ENCODE measurements at regions not wholly inside any gene's neighbourhood (a gene's known extent, or its start where the extent isn't known, plus 50 kb on each side); places are given as distances from the start of the nearest gene placed in this dataset.
"Not testable (repeated sequence)": the region's sequence is repeated elsewhere in the genome, so short reads cannot be mapped to it uniquely, and the experiment has no call there.

DNA sequence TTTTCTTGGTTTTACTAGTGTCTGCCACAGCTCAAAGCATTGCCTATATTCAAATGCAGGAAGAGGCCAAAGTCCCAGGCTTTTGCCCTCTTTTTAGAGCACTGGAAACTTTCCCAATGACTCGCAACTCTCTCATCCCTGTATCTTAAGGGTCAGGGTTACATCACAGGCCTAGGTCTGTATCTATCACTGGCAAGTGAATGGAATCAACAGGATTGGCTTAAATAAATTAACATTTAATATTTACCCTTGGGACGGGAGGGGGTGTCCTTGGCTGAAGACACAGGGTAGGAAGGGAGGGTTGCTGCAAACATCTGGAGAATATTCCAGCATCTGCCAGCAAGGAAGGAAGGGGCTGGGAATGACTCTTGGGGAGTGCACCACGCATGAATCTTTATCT, 242.6 kb downstream of the SLC4A3 start:
- no peak overlapping the region for H3K9ac ChIP-seq
- H3K27me3 ChIP-seq (replicated peaks; ENCODE audit: insufficient read depth): no peaks in the 10 kb centered on the region; the same call in none of the 2 replicates
- H3K79me2 ChIP-seq (ENCODE audit: insufficient read depth): no peaks in the 10 kb centered on the region
- no peak overlapping the region for H2AFZ ChIP-seq
- no peak overlapping the region for H3K4me2 ChIP-seq (ENCODE audit: unreplicated experiment)
- DNase-seq: peak; percentile 6
- no peaks in the 10 kb centered on the region for H3K9me3 ChIP-seq (ENCODE audit: low read depth)
- no peaks in the 10 kb centered on the region for H3K9me2 ChIP-seq (ENCODE audit: insufficient read depth)
- no peak overlapping the region for H3K27ac ChIP-seq
- H3F3A ChIP-seq (ENCODE audit: insufficient read depth): no peaks in the 10 kb centered on the region
- 12 to 13% methylated on average over 3 of the region's 3 CpGs for WGBS, 2 experiments (ENCODE audit: low coverage in 1 of 2, low lambda C conversion rate in 2 of 2, missing lambda C conversion rate in 2 of 2)
- no peaks in the 10 kb centered on the region for H3K4me1 ChIP-seq (ENCODE audit: insufficient read depth)
- TF ChIP-seq EZH2 (IDR thresholded peaks at IDR 0.05; ENCODE audit: insufficient read depth, poor library complexity, severe bottlenecking) (no peak), EZH2phosphoT487 (IDR thresholded peaks at IDR 0.05; ENCODE audit: insufficient read depth, low read depth) (no peak)
- H4K20me1 ChIP-seq (ENCODE audit: insufficient read depth): no peaks in the 10 kb centered on the region
- in situ Hi-C loops (cut with MboI): no loop called here
- no peak overlapping the region for H3K4me3 ChIP-seq
- no peaks in the 10 kb centered on the region for H3K36me3 ChIP-seq (ENCODE audit: low read depth)

DNA sequence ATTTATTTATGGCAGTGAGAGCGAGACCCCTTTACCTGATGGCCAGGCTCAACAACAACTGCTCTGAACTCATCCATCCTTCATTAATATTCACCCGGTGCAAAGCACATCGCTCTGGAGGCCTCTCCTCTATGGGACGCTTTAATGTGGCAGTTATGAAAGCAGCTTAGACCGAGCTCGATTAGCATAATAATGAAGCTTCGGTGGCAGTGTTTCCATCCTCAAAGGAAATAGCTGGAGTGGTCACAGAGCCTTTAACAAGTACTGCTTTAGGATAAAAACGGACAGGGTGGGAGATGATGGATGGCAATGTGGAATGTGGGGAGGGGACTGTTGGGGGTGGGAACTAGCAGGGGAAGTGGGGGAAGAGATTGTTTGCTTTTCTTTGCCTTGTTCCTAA, 243.9 kb downstream of the SLC4A3 start:
- no peak overlapping the region for H3K4me2 ChIP-seq (ENCODE audit: unreplicated experiment)
- H3K9me3 ChIP-seq (ENCODE audit: low read depth): no peaks in the 10 kb centered on the region
- no peaks in the 10 kb centered on the region for H3F3A ChIP-seq (ENCODE audit: insufficient read depth)
- no peak overlapping the region for H3K27ac ChIP-seq
- 67% methylated on average over 8 of the region's 8 CpGs for WGBS, 2 experiments (ENCODE audit: low coverage in 1 of 2, low lambda C conversion rate in 2 of 2, missing lambda C conversion rate in 2 of 2)
- no peaks in the 10 kb centered on the region for H3K79me2 ChIP-seq (ENCODE audit: insufficient read depth)
- no peak for TF ChIP-seq EZH2 (IDR thresholded peaks at IDR 0.05; ENCODE audit: insufficient read depth, poor library complexity, severe bottlenecking)
- no peak for TF ChIP-seq EZH2phosphoT487 (IDR thresholded peaks at IDR 0.05; ENCODE audit: insufficient read depth, low read depth)
- H3K9ac ChIP-seq: no peak overlapping the region
- no peaks in the 10 kb centered on the region for H3K4me1 ChIP-seq (ENCODE audit: insufficient read depth)
- no peaks in the 10 kb centered on the region for H3K36me3 ChIP-seq (ENCODE audit: low read depth)
- no peak overlapping the region for H2AFZ ChIP-seq
- H4K20me1 ChIP-seq (ENCODE audit: insufficient read depth): no peaks in the 10 kb centered on the region
- no peak for DNase-seq
- no peaks in the 10 kb centered on the region; the same call in none of the 2 replicates for H3K27me3 ChIP-seq (replicated peaks; ENCODE audit: insufficient read depth)
- in situ Hi-C loops (cut with MboI): no loop called here
- no peaks in the 10 kb centered on the region for H3K9me2 ChIP-seq (ENCODE audit: insufficient read depth)
- H3K4me3 ChIP-seq: no peak overlapping the region

DNA sequence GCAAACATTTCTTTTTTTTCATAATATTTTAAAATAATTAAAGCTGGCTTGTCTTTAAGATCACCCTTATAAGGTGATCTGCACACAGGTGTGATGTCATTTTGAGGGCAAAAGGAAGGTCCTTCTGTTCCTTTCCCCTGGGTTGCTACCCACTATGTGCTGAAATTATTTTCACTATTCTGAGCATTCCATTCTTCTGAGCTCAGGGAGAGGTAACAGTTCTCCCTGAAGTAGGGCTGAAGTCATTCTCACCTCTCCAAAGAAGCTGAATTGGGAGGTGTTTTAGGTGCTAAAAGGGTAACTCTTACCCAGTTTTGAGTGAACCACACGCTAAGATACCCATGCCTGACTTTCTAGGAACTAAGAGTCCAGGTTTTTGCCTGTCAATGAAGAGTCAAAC, 247.6 kb downstream of the SLC4A3 start:
- 14 to 23% methylated on average over 1 of the region's 1 CpG for WGBS, 2 experiments (ENCODE audit: low coverage in 1 of 2, low lambda C conversion rate in 2 of 2, missing lambda C conversion rate in 2 of 2)

DNA sequence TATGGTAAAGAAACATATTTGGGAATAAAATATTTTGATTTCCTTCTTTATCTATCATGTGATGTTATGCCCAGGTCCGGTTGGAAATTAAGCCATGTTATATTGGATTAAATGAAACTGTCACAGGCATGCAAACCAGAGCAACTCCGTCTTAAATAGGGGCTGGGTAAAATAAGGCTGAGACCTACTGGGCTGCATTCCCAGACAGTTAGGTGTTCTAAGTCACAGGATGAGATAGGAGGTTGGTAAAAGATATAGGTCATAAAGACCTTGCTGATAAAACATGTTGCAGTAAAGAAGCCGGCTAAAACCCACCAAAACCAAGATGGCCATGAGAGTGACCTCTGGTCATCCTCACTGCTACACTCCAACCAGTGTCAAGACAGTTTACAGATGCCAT, 248.6 kb downstream of the SLC4A3 start:
- WGBS, 2 experiments (ENCODE audit: low coverage in 1 of 2, low lambda C conversion rate in 2 of 2, missing lambda C conversion rate in 2 of 2): 49 to 53% methylated on average over 3 of the region's 3 CpGs
- not testable (repeated sequence) for DNase-seq; H3K4me2 ChIP-seq (ENCODE audit: unreplicated experiment)

More for the DNA sequence above, 247.6 kb downstream of the SLC4A3 start:
- Histone ChIP-seq H3K9ac (no peak overlapping the region), H4K20me1 (ENCODE audit: insufficient read depth) (no peaks in the 10 kb centered on the region), H3F3A (ENCODE audit: insufficient read depth) (no peaks in the 10 kb centered on the region), H3K4me3 (no peak overlapping the region), H3K4me2 (ENCODE audit: unreplicated experiment) (no peak overlapping the region), H3K9me3 (ENCODE audit: low read depth) (no peaks in the 10 kb centered on the region), H3K4me1 (ENCODE audit: insufficient read depth) (no peaks in the 10 kb centered on the region), H3K9me2 (ENCODE audit: insufficient read depth) (no peaks in the 10 kb centered on the region), H3K36me3 (ENCODE audit: low read depth) (no peaks in the 10 kb centered on the region), H3K27ac (no peak overlapping the region), H2AFZ (no peak overlapping the region), H3K27me3 (replicated peaks; ENCODE audit: insufficient read depth) (peaks cover 10% of the 10 kb centered on the region), H3K79me2 (ENCODE audit: insufficient read depth) (no peaks in the 10 kb centered on the region)
- in situ Hi-C loops (cut with MboI): no loop called here
- no peak for DNase-seq
- no peak for TF ChIP-seq EZH2 (IDR thresholded peaks at IDR 0.05; ENCODE audit: insufficient read depth, poor library complexity, severe bottlenecking)
- no peak for TF ChIP-seq EZH2phosphoT487 (IDR thresholded peaks at IDR 0.05; ENCODE audit: insufficient read depth, low read depth)

DNA sequence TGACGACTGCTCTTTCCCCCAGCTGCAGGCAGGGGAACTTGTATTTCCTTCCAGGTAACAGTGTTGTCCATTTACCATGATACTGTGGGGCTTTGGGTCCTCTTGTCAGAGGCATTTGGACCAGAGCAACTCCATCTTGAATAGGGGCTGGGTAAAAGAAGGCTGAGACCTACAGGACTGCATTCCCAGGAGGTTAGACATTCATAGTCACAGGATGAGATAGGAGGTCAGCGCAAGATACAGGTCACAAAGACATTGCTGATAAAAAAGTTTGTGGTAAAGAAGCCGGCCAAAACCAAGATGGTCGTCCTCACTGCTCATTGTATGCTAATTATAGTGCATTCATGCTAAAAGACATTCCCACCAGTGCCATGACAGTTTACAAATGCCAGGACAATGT, 249.5 kb downstream of the SLC4A3 start:
- Histone ChIP-seq H3K9me3 (ENCODE audit: low read depth) (no peaks in the 10 kb centered on the region), H3K9me2 (ENCODE audit: insufficient read depth) (no peaks in the 10 kb centered on the region), H3K4me2 (ENCODE audit: unreplicated experiment) (no peak overlapping the region), H3K27me3 (replicated peaks; ENCODE audit: insufficient read depth) (peaks cover 10% of the 10 kb centered on the region), H4K20me1 (ENCODE audit: insufficient read depth) (no peaks in the 10 kb centered on the region), H3K4me1 (ENCODE audit: insufficient read depth) (no peaks in the 10 kb centered on the region), H3K4me3 (no peak overlapping the region), H2AFZ (no peak overlapping the region), H3K36me3 (ENCODE audit: low read depth) (no peaks in the 10 kb centered on the region), H3F3A (ENCODE audit: insufficient read depth) (no peaks in the 10 kb centered on the region), H3K9ac (no peak overlapping the region), H3K79me2 (ENCODE audit: insufficient read depth) (no peaks in the 10 kb centered on the region), H3K27ac (no peak overlapping the region)
- WGBS, 2 experiments (ENCODE audit: low coverage in 1 of 2, low lambda C conversion rate in 2 of 2, missing lambda C conversion rate in 2 of 2): 40 to 44% methylated on average over 4 of the region's 4 CpGs
- no peak for TF ChIP-seq EZH2 (IDR thresholded peaks at IDR 0.05; ENCODE audit: insufficient read depth, poor library complexity, severe bottlenecking)
- no peak for TF ChIP-seq EZH2phosphoT487 (IDR thresholded peaks at IDR 0.05; ENCODE audit: insufficient read depth, low read depth)
- in situ Hi-C loops (cut with MboI): no loop called here
- no peak for DNase-seq

More for the DNA sequence above, 248.6 kb downstream of the SLC4A3 start:
- H3F3A ChIP-seq (ENCODE audit: insufficient read depth); H4K20me1 ChIP-seq (ENCODE audit: insufficient read depth); H3K4me1 ChIP-seq (ENCODE audit: insufficient read depth); H3K27ac ChIP-seq; H2AFZ ChIP-seq; H3K9ac ChIP-seq; H3K4me3 ChIP-seq; H3K9me3 ChIP-seq (ENCODE audit: low read depth); H3K36me3 ChIP-seq (ENCODE audit: low read depth); H3K79me2 ChIP-seq (ENCODE audit: insufficient read depth); in situ Hi-C loops (cut with MboI); H3K9me2 ChIP-seq (ENCODE audit: insufficient read depth): not testable (repeated sequence)
- H3K27me3 ChIP-seq (replicated peaks; ENCODE audit: insufficient read depth): peaks cover 10% of the 10 kb centered on the region
